Thymus (tissue), 11 donors: ENCODE measurements at regions not wholly inside any gene's neighbourhood (a gene's known extent, or its start where the extent isn't known, plus 50 kb on each side); places are given as distances from the start of the nearest gene placed in this dataset.
"Not testable (repeated sequence)": the region's sequence is repeated elsewhere in the genome, so short reads cannot be mapped to it uniquely, and the experiment has no call there.

Experiments used
- DNase-seq, 9 donors: peaks; one replicate each; pipeline ENCODE4 v3.0.0-alpha.2; 2013; ENCODE audit warnings: low spot score in 9 of 9, low read depth in 6 of 9, missing footprints in 1 of 9
- H3K27ac ChIP-seq, 2 donors: one replicate each; pipeline ENCODE4 v1.5.1; 2013; ENCODE audit warnings: control low read depth in 1 of 2, low read depth in 1 of 2, low read length in 1 of 2, mild to moderate bottlenecking in 1 of 2, moderate library complexity in 1 of 2
- H3K27me3 ChIP-seq, 2 donors: one replicate each; pipeline ENCODE4 v1.5.1; 2013; ENCODE audit warnings: low read length in 1 of 2; ENCODE audit not compliant: control insufficient read depth in 2 of 2, insufficient read depth in 1 of 2
- H3K36me3 ChIP-seq, 2 donors: one replicate each; pipeline ENCODE4 v1.5.1; 2013; ENCODE audit warnings: low read length in 1 of 2, mild to moderate bottlenecking in 1 of 2, moderate library complexity in 1 of 2; ENCODE audit not compliant: control insufficient read depth in 2 of 2, insufficient read depth in 2 of 2
- H3K4me1 ChIP-seq, 2 donors: one replicate each; pipeline ENCODE4 v1.5.1; 2013; ENCODE audit warnings: low read length in 2 of 2; ENCODE audit not compliant: control insufficient read depth in 2 of 2, insufficient read depth in 2 of 2
- H3K4me3 ChIP-seq, 2 donors: one replicate each; pipeline ENCODE4 v1.5.1; 2013; ENCODE audit warnings: low read length in 2 of 2, control low read depth in 1 of 2, mild to moderate bottlenecking in 1 of 2
- H3K9me3 ChIP-seq, 2 donors: one replicate each; pipeline ENCODE4 v1.5.1; 2013; ENCODE audit warnings: low read length in 1 of 2, mild to moderate bottlenecking in 1 of 2; ENCODE audit not compliant: control insufficient read depth in 2 of 2, insufficient read depth in 1 of 2
- WGBS: extraction: QIAGEN DNeasy Blood & Tissue Kit; methylation state at CpG from one replicate; pipeline ENCODE4 v1.1.7; 2013; 5-methylcytosine and 5-hydroxymethylcytosine counted together
- donor health status: healthy.

- H3K9me3 ChIP-seq, result peaks cover 0 to 25% of the 10 kb centered on the region in 2 donors
- no peak for DNase-seq
- H3K36me3 ChIP-seq, result no peaks in the 10 kb centered on the region
- H3K27ac ChIP-seq, result no peak overlapping the region
- H3K27me3 ChIP-seq, result no peaks in the 10 kb centered on the region
- no peaks in the 10 kb centered on the region for H3K4me1 ChIP-seq
- 92% methylated on average over 24 of the region's 24 CpGs for WGBS
- no peak overlapping the region for H3K4me3 ChIP-seq
These were observed 79.3 kb downstream of the TMEM121 start for GRCh38 chr14:105605464-105606304.

GRCh38 chr14:105606305-105606975 is 80.1 kb downstream of the TMEM121 start:
- not testable (repeated sequence) for DNase-seq, H3K27ac ChIP-seq, H3K27me3 ChIP-seq, H3K4me1 ChIP-seq, H3K4me3 ChIP-seq, H3K36me3 ChIP-seq
- H3K9me3 ChIP-seq, result peaks cover 0 to 18% of the 10 kb centered on the region in 2 donors
- WGBS, result 88% methylated on average over 15 of the region's 15 CpGs

GRCh38 chr14:105607025-105607424 is 80.6 kb downstream of the TMEM121 start:
- H3K36me3 ChIP-seq, H3K4me3 ChIP-seq, DNase-seq, H3K4me1 ChIP-seq, H3K27me3 ChIP-seq, H3K27ac ChIP-seq: not testable (repeated sequence)
- 92% methylated on average over 13 of the region's 16 CpGs for WGBS
- peaks cover 0 to 12% of the 10 kb centered on the region in 2 donors for H3K9me3 ChIP-seq

- not testable (repeated sequence) for H3K4me3 ChIP-seq, H3K27ac ChIP-seq, H3K4me1 ChIP-seq, H3K36me3 ChIP-seq, H3K27me3 ChIP-seq, H3K9me3 ChIP-seq, DNase-seq
- WGBS, result 99% methylated on average over 3 of the region's 4 CpGs
These were observed 88.6 kb downstream of the TMEM121 start for GRCh38 chr14:105614987-105615386.

GRCh38 chr14:105615986-105616801 is 89.8 kb downstream of the TMEM121 start:
- H3K9me3 ChIP-seq, H3K4me1 ChIP-seq, H3K4me3 ChIP-seq, DNase-seq, H3K36me3 ChIP-seq, H3K27me3 ChIP-seq, H3K27ac ChIP-seq: not testable (repeated sequence)
- 91% methylated on average over 23 of the region's 24 CpGs for WGBS

- Histone ChIP-seq H3K4me3 (no peak overlapping the region), H3K9me3 (peaks cover 0 to 3% of the 10 kb centered on the region in 2 donors), H3K36me3 (no peaks in the 10 kb centered on the region), H3K27me3 (no peaks in the 10 kb centered on the region), H3K4me1 (no peaks in the 10 kb centered on the region), H3K27ac (no peak overlapping the region)
- no peak for DNase-seq
- 79% methylated on average over 8 of the region's 8 CpGs for WGBS
These were observed 90.4 kb downstream of the TMEM121 start for GRCh38 chr14:105616802-105617192.

GRCh38 chr14:105617201-105617777 is 90.9 kb downstream of the TMEM121 start:
- no peak overlapping the region for H3K4me3 ChIP-seq

GRCh38 chr14:105617805-105618204 is 91.4 kb downstream of the TMEM121 start:
- not testable (repeated sequence) for DNase-seq, H3K27me3 ChIP-seq, H3K4me1 ChIP-seq, H3K9me3 ChIP-seq, H3K36me3 ChIP-seq, H3K4me3 ChIP-seq, H3K27ac ChIP-seq
- 91% methylated on average over 5 of the region's 8 CpGs for WGBS

More at GRCh38 chr14:105617201-105617777, 90.9 kb downstream of the TMEM121 start:
- Histone ChIP-seq H3K36me3 (no peaks in the 10 kb centered on the region), H3K9me3 (peaks cover 0 to 3% of the 10 kb centered on the region in 2 donors), H3K27ac (no peak overlapping the region), H3K27me3 (no peaks in the 10 kb centered on the region), H3K4me1 (no peaks in the 10 kb centered on the region)
- DNase-seq, result no peak
- WGBS, result 88% methylated on average over 7 of the region's 7 CpGs
